ENCODE measurements at regions not wholly inside any gene's neighbourhood (a gene's known extent, or its start where the extent isn't known, plus 50 kb on each side); places are given as distances from the start of the nearest gene placed in this dataset.

- Histone ChIP-seq H3K27me3 (replicated peaks in 1 of 4; ENCODE audit: control insufficient read depth in 3 of 4, extremely low read depth in 1 of 4, insufficient read depth in 3 of 4, low read length in 3 of 4) (no peaks in the 10 kb centered on the region), H4K20me1 (replicated peaks in 1 of 2; ENCODE audit: control insufficient read depth in 1 of 2, insufficient read depth in 2 of 2, low read length in 2 of 2) (no peaks in the 10 kb centered on the region), H2BK20ac (ENCODE audit: low read length) (no peak overlapping the region), H3K9me3 (ENCODE audit: insufficient read depth in 2 of 2, low read depth in 1 of 2, low read length in 1 of 2) (no peaks in the 10 kb centered on the region), H3K9ac (replicated peaks in 1 of 4; ENCODE audit: extremely low read depth in 1 of 4, low read depth in 3 of 4, low read length in 3 of 4) (no peak overlapping the region), H4K8ac (ENCODE audit: extremely low read depth, insufficient read depth, low read length) (no peak overlapping the region), H3K79me1 (ENCODE audit: low read depth, low read length) (no peaks in the 10 kb centered on the region), H3K4me3 (ENCODE audit: extremely low read depth in 1 of 4, insufficient read depth in 2 of 4, low read depth in 3 of 4, low read length in 4 of 4) (no peak overlapping the region), H3K23me2 (ENCODE audit: low read depth, low read length) (no peaks in the 10 kb centered on the region), H3K4me2 (ENCODE audit: insufficient read depth in 1 of 2, low read depth in 2 of 2, low read length in 2 of 2) (no peak overlapping the region), H2BK12ac (ENCODE audit: low read depth, low read length) (no peak overlapping the region), H3K14ac (ENCODE audit: insufficient read length) (no peak overlapping the region), H3K4ac (replicated peaks; ENCODE audit: insufficient read length, low read depth, low read length) (no peak overlapping the region), H2BK15ac (ENCODE audit: low read length) (no peak overlapping the region), H2BK120ac (replicated peaks; ENCODE audit: low read depth, low read length) (no peak overlapping the region), H3K56ac (replicated peaks; ENCODE audit: insufficient read length, low read depth, low read length) (no peak overlapping the region), H3K18ac (ENCODE audit: extremely low read depth, low read length) (no peak overlapping the region), H4K91ac (replicated peaks; ENCODE audit: insufficient read length, low read length) (no peak overlapping the region), H3K79me2 (ENCODE audit: control insufficient read depth in 1 of 2, insufficient read depth in 2 of 2, low read length in 2 of 2) (no peaks in the 10 kb centered on the region), H3K4me1 (replicated peaks in 1 of 4; ENCODE audit: control insufficient read depth in 3 of 4, insufficient read depth in 4 of 4, low read length in 3 of 4) (peaks cover 0 to 7% (median 1%) of the 10 kb centered on the region in 4 experiments; a peak in 1 of 7 replicates), H2BK5ac (ENCODE audit: low read depth, low read length) (no peak overlapping the region), H4K5ac (ENCODE audit: insufficient read length, low read depth, low read length) (no peak overlapping the region), H3K23ac (ENCODE audit: insufficient read length) (no peak overlapping the region), H2AFZ (ENCODE audit: low read length) (no peak overlapping the region), H3K27ac (ENCODE audit: low read depth, low read length) (no peak overlapping the region), H3K36me3 (ENCODE audit: control insufficient read depth in 2 of 4, insufficient read depth in 4 of 4, low read length in 3 of 4) (no peaks in the 10 kb centered on the region), H2AK5ac (ENCODE audit: low read depth, low read length) (no peak overlapping the region)
- 89% methylated on average over 4 of the region's 4 CpGs; no CpG with 5 or more reads in 1 of the 2 experiments for WGBS, 2 experiments (ENCODE audit: extremely low coverage in 1 of 2, insufficient coverage in 1 of 2, insufficient read length in 1 of 2, insufficient replicate concordance in 2 of 2, low coverage in 1 of 2, low lambda C conversion rate in 2 of 2, missing lambda C conversion rate in 1 of 2)
- CTCF ChIA-PET (ENCODE audit: partially characterized antibody), result interaction anchor here (0.6 to 1.1 kb wide), 2 partner anchors 29 to 360 kb away, joined by 3 read pairs; no protein-coding TSS in a partner anchor
- TF ChIP-seq MAX (IDR thresholded peaks at IDR 0.05) (no peak), SIX5 (IDR thresholded peaks at IDR 0.05; ENCODE audit: low read depth, low read length) (no peak), ASH2L (IDR thresholded peaks at IDR 0.05; ENCODE audit: low read length) (no peak), RFX5 (IDR thresholded peaks at IDR 0.05; ENCODE audit: borderline replicate concordance, low read depth, low read length) (no peak), SIRT6 (IDR thresholded peaks at IDR 0.05; ENCODE audit: low read length) (no peak), POU5F1 (IDR thresholded peaks at IDR 0.05; ENCODE audit: low read depth, low read length) (no peak), SP1 (IDR thresholded peaks at IDR 0.05; ENCODE audit: low read depth, low read length) (no peak), SAP30 (IDR thresholded peaks at IDR 0.05; ENCODE audit: insufficient read depth, insufficient replicate concordance, low read length) (no peak), TAF7 (optimal IDR thresholded peaks at IDR 0.05; ENCODE audit: borderline replicate concordance, low read depth, low read length) (no peak), CTBP2 (IDR thresholded peaks at IDR 0.05; ENCODE audit: borderline replicate concordance, insufficient read depth, insufficient read length, low read length) (no peak), KDM5A (IDR thresholded peaks at IDR 0.05; ENCODE audit: low read length) (no peak)
- FAIRE-seq (no peak), DNase-seq (ENCODE audit: low read depth in 1 of 2, low spot score in 2 of 2) (no peak)
- POLR2A ChIA-PET (ENCODE audit: partially characterized antibody), result no interaction called here
Measured at GRCh38 chr2:194289712-194290346, 1367.2 kb upstream of the SLC39A10 start.
